ENCODE measurements at regions not wholly inside any gene's neighbourhood (a gene's known extent, or its start where the extent isn't known, plus 50 kb on each side); places are given as distances from the start of the nearest gene placed in this dataset.
"Not testable (repeated sequence)": the region's sequence is repeated elsewhere in the genome, so short reads cannot be mapped to it uniquely, and the experiment has no call there.

DNA sequence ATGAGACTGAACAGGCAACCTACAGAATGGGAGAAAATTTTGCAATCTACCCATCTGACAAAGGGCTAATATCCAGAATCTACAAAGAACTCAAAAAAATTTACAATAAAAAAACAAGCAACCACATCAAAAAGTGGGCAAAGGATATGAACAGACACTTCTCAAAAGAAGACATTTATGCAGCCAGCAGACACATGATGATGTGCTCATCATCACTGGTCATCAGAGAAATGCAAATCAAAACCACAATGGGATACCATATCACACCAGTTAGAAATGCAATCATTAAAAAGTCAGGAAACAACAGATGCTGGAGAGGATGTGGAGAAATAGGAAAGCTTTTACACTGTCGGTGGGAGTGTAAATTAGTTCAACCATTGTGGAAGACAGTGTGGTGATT lies 51.7 kb upstream of the PAXBP1 start:
- not testable (repeated sequence) for DNase-seq

DNA sequence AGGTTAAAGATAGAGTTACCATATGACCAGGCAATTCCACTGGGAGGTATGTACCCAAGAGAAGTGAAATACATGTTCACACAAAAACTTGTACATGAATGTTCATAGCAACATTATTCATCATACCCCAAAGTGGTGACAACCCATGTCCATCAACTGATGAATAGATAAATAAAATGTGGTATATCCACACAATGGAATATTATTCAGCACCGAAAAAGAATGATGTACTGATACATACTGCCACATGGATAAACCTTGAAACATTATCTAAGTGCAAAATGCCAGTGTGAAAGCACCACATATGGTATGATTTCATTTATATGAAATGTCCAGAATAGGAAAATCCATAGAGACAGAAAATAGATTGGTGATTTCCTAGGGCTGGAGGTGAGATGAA lies 53.4 kb upstream of the PAXBP1 start:
- DNase-seq = no peak

DNA sequence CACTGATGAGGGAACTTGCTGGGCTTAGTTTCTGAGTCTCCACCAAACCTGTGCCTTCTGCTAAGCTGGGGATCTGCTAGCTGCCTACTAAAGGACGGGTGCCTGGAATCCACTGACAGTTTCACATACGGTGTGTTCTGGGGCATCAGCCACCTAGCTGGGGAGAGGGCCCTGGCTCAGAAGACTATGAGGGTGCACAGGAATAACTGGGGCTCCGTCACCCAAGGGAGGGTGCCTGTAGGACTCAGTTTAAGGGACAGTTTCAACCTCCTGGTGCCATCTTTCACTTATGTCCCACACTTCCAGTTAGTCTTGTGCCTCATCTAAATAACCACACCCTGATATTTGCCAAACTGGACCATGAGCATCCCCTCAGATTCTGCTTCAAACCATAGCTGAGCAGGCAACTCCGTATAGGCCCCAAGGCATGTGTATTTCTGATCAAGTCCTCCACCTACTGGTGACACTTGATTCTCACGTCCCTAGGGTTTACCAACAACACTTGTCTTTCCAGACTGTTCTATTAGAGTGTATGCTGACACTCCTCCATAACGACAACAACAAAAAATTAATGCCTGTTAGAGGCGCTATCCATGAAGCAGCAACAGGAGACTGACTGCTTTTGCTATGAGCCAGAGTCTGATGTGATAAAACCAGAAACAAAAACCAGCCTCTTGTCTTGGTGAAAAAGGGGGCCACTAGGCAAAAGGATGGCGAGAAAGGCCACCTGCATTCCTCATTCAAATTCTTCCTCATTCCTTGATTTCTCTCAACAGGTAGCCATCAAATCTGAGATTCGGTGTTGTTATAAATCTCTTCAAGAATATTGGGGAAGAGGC lies 55.0 kb upstream of the PAXBP1 start:
- peak in 1 of 2 donors; percentile 51 for DNase-seq

DNA sequence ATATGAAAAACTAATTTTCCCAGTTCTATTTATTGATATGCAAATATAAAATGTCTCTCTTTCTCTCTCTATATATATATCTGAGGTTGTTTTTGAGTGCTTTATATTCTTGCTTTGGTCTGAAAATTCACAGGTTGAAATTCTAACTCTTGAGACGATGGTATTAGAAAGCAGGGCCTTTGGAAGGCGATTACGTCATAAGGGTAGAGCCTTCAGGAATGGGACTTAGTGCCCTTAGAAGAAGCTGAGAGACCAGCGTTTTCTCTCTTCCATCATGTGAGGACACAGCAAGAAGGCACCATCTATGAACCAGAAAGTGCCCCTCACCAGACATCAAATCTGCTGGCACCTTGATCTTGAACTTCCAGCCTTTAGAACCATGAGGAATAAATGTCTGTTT lies 57.4 kb upstream of the PAXBP1 start:
- no peak for DNase-seq

DNA sequence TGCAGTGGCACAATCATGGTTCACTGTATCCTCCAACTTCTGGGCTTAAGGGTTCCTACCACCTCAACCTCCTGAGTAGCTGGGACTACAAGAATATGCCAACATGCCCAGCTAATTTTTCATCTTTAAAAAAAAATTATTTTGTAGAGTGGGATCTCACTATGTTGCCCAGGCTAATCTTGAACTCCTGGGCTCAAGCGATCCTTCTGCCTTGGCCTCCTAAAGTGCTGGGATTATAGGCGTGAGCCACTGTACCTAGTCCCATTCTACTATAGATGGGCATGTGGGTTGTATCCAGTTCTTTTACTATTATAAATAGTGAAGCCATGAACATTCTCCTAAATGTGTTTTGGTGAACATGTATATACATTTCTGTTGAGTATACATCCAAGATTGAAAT lies 57.9 kb upstream of the PAXBP1 start:
- DNase-seq = no peak

DNA sequence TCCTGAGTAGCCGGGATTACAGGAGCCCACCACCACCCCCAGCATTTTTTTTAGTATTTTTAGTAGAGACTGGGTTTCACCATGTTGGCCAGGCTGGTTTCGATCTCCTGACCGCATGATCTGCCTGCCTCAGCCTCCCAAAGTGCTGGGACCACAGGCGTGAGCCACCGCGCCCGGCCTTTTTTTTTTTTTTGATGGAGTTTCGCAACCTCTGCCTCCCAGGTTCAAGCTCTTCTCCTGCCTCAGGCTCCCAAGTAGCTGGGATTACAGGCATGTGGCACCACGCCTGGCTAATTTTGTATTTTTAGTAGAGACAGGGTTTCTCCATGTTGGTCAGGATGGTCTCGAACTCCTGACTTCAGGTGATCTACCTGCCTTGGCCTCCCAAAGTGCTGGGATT lies 60.2 kb upstream of the PAXBP1 start:
- DNase-seq = not testable (repeated sequence)

DNA sequence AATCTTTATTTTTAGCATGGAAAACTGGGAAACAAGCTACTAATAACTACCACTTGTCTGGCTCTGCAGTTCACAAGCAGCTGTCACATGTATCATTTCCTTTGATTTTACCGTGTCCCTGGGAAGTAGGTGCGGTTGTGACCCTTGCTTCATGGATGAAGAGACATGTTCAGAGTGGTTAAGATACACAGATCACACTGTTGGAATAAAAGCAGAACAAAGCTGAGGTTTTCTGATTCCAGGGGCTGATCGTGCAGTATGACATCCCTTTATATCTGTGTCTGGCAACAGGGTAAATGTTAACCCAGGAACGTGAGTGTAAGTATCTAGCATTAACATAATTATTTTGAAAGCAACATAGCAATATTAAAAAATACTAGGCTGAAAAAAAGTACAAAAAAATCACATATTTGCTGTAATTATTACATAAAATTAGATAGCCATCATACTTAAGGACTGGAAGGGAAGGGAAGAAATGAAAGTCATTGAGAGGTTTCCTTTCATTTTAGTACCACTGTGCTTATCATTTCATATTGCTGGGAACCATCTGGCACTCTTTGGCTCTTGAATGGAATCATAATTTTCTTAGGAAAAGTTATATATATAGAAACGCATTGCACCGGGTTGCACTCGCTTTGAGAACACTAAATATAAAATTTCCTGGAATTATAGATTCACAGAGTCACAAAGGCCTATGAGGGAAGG lies 62.8 kb upstream of the PAXBP1 start:
- no peak for DNase-seq

DNA sequence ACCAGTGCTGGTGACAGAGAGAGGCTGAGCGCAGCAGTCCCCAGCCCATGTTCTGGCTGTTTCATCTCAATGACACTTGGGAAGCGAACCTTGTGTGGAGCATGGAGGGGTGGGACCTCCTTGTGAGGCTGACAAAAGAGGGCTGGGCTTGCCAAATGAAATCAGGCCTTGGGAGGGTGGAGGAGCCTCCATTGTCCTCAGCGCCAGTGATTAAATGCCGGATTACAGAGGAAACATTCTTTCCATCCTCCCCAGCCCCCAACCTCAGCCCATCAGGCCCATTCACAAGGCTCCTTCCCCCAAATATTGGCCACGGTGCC lies 63.3 kb upstream of the PAXBP1 start:
- DNase-seq = no peak

DNA sequence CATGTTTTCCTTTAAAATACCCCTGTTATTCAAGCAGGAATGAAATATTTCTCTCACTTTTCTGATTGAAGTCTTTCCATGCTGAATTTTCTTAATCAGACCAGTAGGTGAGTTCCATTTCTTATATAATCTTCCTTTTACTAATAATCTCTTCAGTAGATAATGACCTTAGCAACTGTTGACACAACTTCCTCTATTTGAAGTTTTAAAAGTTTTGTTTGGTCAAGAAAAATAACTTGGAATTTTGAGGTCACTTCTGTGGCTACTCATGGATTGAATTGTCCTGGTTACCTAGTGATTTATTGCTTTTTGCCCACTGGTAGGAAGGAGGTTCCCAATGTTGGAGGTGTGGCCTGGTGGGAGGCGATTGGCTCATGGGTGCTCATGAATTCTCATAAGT lies 70.6 kb upstream of the PAXBP1 start:
- no peak for DNase-seq

DNA sequence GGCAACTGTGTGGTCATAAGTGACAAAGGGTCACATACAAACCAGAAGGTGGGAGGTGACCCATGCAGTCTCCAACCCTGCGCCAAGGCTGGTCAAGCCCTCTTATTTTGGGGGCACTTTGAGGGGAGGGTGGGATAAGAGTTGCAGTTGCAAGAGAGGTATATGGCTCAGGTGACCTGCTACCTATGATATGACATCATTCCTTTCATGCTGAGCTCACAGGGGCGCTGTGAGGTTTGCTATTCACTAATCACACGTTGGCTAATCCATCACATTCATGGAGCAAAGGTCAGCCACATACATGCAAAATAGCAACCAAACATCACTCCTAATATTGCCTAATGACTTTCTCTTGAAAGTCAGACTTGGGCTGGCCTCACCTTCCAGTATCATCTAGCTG lies 72.0 kb upstream of the PAXBP1 start:
- DNase-seq = no peak

DNA sequence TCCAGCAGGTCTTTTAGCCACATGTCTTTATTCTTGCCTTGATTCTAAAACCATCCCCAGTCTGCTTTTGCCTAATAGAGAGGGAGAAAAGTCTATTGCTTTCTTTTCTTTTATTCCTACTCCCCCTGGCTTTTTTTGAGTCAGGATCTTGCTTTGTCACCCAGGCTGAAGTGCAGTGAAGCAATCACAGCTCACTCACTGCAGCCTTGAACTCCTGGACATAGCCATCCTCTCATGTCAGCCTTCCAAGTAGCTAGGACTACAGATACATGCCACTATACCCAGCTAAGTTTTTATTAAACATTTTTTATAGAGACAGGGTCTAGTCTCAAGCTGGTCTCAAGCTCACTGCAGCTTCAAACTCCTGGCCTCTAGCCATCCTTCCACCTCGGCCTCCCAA lies 72.5 kb upstream of the PAXBP1 start:
- DNase-seq = no peak

DNA sequence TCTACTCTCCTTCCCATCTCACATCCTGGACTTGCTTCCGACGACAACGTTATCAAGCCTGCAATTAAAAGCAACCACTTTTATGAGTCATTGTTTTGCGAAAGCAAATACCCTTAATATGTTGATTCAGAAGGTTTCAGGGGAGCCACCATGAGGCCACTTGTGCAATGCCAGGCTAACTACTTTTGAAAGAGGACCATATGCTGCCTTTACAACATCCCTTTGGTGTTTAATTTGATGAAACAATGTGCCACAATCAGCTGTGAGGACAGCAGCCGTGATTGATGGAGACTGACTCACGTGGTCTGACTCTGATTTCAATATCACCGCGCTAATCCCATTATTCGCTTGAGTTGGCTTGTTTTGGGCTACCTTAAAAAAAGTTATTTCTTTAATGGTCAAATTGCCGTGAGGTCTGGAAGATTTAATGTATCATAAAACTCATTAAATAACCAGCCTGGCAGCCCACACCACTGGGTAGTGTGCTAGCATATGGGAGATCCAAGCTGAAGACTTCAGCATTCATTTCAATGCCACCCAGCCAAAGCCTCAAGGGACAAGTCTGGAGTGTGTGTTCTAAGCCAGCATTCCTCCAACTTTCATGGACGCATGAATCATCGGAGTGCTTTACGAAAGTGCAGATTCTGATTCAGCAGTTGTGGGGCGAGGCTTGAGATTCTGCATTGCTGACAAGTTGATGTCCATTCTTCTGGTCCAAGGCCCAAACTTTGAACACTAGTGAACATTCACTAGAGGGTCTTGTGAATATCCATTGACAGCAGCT lies 73.3 kb upstream of the PAXBP1 start:
- DNase-seq = no peak

DNA sequence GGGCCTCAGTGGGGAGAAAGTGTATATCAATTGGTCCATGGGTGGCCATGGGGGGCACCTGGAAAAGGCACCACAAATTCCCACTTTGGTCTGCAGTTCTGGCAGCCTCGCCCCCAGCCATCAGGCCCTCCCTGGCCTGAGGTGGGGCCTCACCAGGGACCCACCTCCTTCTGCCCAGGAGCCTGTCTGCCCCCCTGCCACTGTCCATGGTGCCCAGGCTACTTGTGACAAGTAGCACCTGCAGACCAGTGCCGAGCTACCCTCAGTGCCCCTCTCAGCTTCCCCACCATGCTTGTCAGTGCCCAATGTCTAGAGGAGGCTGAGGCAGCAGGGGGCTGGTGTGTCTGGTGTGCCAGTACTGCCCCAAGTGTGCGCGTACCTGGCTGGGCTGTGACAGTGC lies 87.1 kb upstream of the PAXBP1 start:
- DNase-seq = no peak

DNA sequence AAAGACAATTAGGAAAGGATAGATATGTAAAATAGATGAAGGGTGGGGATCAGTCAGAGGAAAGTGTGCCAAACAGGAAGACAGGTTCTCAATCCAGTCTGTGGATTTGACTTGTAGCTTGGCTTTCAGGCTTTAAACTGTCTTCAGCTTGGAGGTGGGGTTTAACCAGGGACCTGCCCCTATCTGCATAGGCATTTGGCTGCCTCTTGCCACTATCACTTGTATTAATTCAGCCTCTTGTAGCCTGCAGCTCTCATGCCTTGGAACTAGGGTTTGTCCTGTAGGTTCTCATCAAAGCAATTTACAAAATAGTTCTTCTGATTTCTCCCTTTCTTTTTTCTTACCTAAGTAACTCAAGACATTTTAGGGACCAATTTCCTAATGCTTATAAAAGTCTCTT lies 88.8 kb upstream of the PAXBP1 start:
- no peak for DNase-seq

DNA sequence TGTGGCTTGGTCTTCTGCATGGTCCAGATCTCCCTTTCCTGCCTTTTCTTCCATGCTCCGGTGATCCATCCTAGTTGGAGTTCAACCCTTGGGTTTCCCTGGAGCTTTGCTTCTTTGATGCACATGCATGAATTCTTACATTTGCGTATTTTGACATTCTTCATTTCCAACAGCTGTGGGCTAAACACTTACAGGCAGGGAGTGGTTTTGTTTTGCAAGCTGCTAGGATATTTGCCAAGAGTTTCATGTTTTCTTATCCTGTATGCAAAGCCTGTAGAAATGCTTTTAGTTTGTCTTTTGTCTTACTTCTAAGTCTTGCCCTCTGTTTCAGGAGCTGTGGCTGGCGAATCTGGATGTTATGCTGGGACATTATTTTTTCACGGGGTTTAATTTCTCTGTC lies 90.3 kb upstream of the PAXBP1 start:
- DNase-seq = no peak

DNA sequence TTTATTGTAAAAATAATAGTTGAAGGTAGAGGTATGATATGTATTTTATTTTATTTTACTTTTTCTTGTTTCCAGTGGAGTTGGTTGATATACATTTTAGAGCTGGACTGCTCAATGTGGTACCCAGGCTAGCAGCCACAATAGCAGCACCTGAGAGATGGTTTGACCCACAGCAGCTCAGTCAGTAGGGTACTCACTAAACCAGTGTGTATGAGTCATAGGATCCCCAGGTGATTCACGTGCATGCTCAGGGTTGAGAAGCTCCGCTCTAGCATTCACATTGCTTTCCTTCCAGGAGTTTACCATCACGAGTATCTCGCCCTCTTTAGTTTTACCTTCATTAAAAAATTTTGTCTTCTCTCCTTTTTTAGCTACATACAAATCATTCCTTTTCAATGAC lies 96.0 kb upstream of the PAXBP1 start:
- no peak for DNase-seq

DNA sequence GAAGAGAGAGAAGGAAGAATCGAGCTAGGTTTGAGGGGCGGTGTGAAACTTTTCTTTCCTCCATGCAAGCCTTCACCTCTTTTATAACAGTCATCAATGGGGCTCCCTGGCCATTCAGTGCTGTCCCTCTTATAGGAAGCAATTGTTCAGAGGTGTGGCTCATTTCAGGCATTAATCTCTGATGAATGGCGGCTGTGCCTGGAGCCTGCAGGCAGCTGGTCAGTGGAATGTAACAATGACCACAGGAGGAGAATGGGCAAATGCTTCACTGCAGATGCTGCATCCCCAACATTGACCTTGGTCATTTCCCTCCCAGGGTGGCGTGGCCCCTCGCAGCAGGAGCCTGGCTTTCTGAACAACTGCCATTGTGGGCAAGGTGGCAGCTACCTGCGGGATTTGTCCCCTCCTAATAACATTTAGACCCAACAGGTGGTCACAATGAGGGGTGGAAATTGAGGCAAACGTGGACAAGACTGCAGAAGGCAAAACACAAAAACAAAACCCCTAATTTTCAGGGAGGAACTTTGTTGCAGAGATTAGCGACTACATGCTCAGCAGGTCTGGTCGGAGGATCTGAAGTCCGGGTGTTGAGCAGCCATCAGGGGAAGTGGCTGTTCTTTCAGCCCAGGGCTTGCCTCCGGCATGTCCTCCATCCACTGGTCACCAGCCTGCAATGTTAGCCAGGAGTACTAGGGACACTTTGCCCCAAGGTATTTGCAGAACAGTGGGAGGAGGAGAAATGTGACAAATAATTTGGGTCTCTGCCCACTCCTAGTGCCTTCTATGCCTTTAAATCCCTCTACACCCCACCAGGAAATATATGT lies 97.3 kb upstream of the PAXBP1 start:
- no peak for DNase-seq

DNA sequence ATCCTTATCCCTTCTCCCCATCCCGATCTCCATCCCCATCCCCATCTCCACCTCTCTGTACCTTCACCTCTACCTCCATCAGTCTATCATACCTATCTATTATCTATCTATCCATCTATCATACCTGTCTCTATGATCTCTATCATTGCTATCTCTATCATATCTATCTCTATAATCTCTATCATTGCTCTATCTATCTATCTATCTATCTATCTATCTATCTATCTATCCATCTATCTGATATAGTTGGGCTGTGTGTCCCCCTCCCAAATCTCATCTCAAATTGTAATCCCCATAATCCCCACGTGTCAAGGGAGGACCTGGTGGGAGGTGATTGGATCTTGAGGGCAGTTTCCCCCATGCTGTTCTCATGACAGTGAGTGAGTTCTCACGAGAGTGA lies 97.9 kb upstream of the PAXBP1 start:
- no peak for DNase-seq

DNA sequence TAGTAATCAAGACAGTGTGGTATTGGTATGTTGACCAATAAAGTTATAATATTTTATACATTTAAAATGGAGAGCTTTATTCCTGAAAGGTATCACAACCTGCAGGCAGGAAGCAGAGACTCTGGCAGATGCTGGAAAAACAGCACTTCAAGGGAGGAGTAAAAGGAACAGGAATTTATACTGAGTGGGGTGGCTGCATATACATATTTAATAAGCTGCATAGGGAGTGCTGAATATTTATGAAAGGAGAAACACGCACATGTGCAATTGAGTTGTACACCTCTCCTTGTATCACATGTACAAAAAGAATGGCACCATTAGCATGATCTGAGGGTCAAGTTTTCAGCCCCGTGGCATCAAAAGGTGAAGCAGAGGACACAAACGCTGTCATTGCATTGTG lies 104.9 kb upstream of the PAXBP1 start:
- DNase-seq = no peak

DNA sequence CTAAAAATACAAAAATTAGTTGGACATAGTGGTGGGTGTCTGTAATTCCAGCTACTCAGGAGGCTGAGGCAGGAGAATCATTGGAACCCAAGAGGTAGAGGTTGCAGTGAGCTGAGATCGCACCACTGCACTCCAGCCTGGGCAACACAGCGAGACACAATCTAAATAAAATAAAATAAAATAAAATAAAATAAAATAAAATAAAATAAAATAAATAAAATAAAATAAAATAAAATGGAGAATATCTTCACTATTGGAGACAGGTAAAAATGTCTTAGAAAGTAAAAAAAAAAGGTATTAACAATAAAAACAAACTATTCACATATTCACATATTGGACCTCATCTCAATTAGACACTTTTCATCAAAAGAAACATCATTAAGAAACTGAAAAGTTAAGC lies 106.3 kb upstream of the PAXBP1 start:
- DNase-seq = not testable (repeated sequence)

DNA sequence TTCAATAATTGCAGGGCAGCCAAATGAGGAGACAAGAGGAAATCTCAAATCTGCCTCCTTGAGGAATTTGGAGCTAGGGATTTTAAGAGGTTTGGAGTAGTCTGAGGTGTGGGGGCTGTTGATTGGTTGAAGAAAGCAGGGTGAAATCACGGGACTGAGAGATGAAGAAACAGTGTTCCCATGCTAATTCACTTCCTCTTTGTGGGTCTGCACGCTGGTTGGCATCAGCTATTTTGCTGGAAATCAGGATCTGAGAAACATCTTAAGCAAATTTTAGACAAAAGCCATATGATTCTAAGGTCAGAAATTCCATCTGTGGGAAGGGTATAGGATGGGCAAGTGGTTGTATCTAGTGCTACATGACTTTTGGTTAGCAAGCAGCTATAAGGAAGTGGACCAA lies 107.1 kb upstream of the PAXBP1 start:
- no peak for DNase-seq

DNA sequence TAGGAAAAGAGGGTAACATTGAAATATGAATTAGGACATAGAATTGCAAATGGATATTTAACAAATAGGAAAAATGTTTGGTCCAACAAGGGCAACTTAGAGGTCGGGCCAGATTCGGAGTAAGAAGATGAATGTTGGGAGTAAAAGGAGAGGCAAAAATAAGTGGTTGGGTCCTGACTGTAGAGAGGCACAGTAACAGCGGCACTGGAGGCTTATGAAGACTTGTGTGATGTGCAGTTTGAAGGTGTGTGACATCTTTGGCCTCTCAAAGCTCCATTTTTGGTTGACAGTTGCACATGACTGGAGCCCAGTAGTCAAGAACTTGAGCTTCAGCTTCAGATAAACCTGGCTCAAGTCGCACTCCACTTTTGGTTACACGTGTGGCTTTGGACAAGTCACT lies 109.9 kb upstream of the PAXBP1 start:
- no peak for DNase-seq

DNA sequence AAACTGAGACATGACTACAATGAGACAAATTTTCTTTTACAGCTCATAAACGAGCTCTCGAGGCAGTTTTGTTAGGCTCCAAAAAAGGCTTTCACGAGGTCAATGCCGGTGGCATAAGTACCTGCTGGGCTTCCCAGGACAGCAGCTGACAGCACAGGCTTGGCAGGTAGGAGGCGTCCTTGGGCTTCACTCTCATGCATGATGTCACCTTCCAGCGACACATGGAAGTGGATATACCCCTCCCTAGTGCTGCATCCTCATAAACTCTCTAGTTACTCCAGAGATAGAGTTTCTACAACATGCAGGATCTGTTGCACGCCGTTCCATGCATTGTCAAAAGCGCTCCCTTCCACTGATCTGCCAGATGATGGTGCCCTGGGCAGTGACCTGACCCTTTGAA lies 112.5 kb upstream of the PAXBP1 start:
- DNase-seq = no peak
